WTC11 (cell line): ENCODE measurements at regions not wholly inside any gene's neighbourhood (a gene's known extent, or its start where the extent isn't known, plus 50 kb on each side); places are given as distances from the start of the nearest gene placed in this dataset.

Experiments used
- ATF2 ChIP-seq: sonication (generic); formaldehyde crosslinking; IDR thresholded peaks from 2 replicates; pipeline ENCODE4 v1.8.1; 2022; ENCODE audit warnings: low read depth, missing genetic modification reagents, borderline replicate concordance
- ATF3 ChIP-seq: sonication (generic); formaldehyde crosslinking; conservative IDR thresholded peaks from 2 replicates; pipeline ENCODE4 v1.8.1; 2022; ENCODE audit warnings: mild to moderate bottlenecking, missing genetic modification reagents
- CREB1 ChIP-seq: sonication (generic); formaldehyde crosslinking; IDR thresholded peaks from 2 replicates; pipeline ENCODE4 v1.8.0; 2023; ENCODE audit warnings: mild to moderate bottlenecking, missing genetic modification reagents
- CTCF ChIP-seq: fragments of 200-600 bp; IDR thresholded peaks from 2 replicates; pipeline ENCODE4 v1.8.0; 2022; ENCODE audit warnings: antibody characterized with exemption
- GABPB1 ChIP-seq: sonication (generic); formaldehyde crosslinking; IDR thresholded peaks from 2 replicates; pipeline ENCODE4 v1.8.1; 2023; ENCODE audit warnings: mild to moderate bottlenecking, missing genetic modification reagents
- JUN ChIP-seq: sonication (generic); formaldehyde crosslinking; IDR thresholded peaks from 2 replicates; pipeline ENCODE4 v1.8.0; 2023; ENCODE audit warnings: mild to moderate bottlenecking, missing genetic modification reagents
- MLX ChIP-seq: sonication (generic); formaldehyde crosslinking; IDR thresholded peaks from 2 replicates; pipeline ENCODE4 v1.8.1; 2023; ENCODE audit warnings: mild to moderate bottlenecking, missing genetic modification reagents, moderate library complexity
- NR3C1 ChIP-seq: sonication (generic); formaldehyde crosslinking; conservative IDR thresholded peaks from 2 replicates; pipeline ENCODE4 v1.8.1; 2023; ENCODE audit warnings: low read depth, mild to moderate bottlenecking, missing genetic modification reagents
- SMAD4 ChIP-seq: sonication (generic); formaldehyde crosslinking; IDR thresholded peaks from 2 replicates; pipeline ENCODE4 v1.8.0; 2022; ENCODE audit warnings: mild to moderate bottlenecking, missing genetic modification reagents
- SP1 ChIP-seq: sonication (generic); formaldehyde crosslinking; conservative IDR thresholded peaks from 2 replicates; pipeline ENCODE4 v1.8.1; 2022; ENCODE audit warnings: missing genetic modification reagents
- TP53 ChIP-seq: sonication (generic); formaldehyde crosslinking; IDR thresholded peaks from 2 replicates; pipeline ENCODE4 v1.8.1; 2023; ENCODE audit warnings: mild to moderate bottlenecking, missing genetic modification reagents
- ZNF138 ChIP-seq: sonication (generic); formaldehyde crosslinking; conservative IDR thresholded peaks from 2 replicates; pipeline ENCODE4 v1.8.1; 2022; ENCODE audit warnings: mild to moderate bottlenecking, moderate library complexity, missing genetic modification reagents
- ZNF232 ChIP-seq: sonication (generic); formaldehyde crosslinking; IDR thresholded peaks from 2 replicates; pipeline ENCODE4 v1.8.0; 2022; ENCODE audit warnings: mild to moderate bottlenecking, missing genetic modification reagents

DNA sequence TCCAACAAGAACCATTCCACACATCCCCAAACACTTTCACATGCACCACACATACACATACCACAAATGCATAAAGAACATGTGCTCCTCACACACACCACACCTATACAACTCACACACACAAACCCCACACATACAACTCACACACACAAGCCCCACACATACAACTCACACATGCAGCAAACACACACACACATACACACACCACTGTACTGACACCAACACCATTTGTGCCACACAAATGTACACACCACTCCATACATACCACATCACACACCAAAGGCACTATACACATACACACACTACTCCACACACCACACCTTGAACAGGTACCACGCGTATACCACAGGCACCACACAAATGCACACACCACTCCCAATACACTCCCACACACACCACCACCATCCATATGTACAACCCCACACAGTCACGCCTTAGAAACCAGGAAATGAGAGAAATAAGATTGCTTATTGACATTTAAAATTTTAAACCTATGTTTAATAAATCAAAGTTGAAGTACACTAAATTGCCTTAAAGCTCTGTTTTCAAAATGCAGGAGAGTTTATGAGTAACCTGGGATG lies 107.4 kb downstream of the ARL4A start:
- TF ChIP-seq NR3C1 (CRISPR knock-in tag) (no peak), MLX (no peak), JUN (CRISPR knock-in tag) (no peak), ZNF232 (CRISPR knock-in tag) (no peak), SMAD4 (no peak), ATF2 (CRISPR knock-in tag) (no peak), ATF3 (CRISPR knock-in tag) (no peak), CTCF (no peak), SP1 (CRISPR knock-in tag) (no peak), GABPB1 (no peak), TP53 (CRISPR knock-in tag) (no peak), ZNF138 (CRISPR knock-in tag) (no peak), CREB1 (no peak)
